ENCODE measurements at regions not wholly inside any gene's neighbourhood (a gene's known extent, or its start where the extent isn't known, plus 50 kb on each side); places are given as distances from the start of the nearest gene placed in this dataset.
"Not testable (repeated sequence)": the region's sequence is repeated elsewhere in the genome, so short reads cannot be mapped to it uniquely, and the experiment has no call there.

GRCh38 chr5:25510692-25511091 lies 865.9 kb upstream of the CDH10 start:
- not testable (repeated sequence) for TF ChIP-seq CTCF (conservative IDR thresholded peaks at IDR 0.05 in 1 of 2, IDR thresholded peaks at IDR 0.05 in 1 of 2; ENCODE audit: low read depth in 1 of 2, low read length in 2 of 2); EZH2 (IDR thresholded peaks at IDR 0.05; ENCODE audit: low read length, missing control alignments)

All from fibroblast of lung (primary cell).